Loucy (cell line): ENCODE measurements at regions not wholly inside any gene's neighbourhood (a gene's known extent, or its start where the extent isn't known, plus 50 kb on each side); places are given as distances from the start of the nearest gene placed in this dataset.

ENCODE experiments used
- H2AFZ ChIP-seq: fragments of 200-600 bp; sonication (generic); 2 replicates; pipeline ENCODE4 v1.6.0; 2016; ENCODE audit warnings: antibody characterized with exemption, mild to moderate bottlenecking, low read length, moderate library complexity
- H3F3A ChIP-seq: fragments of 200-600 bp; 2 replicates; pipeline ENCODE4 v1.6.0; 2016; ENCODE audit warnings: antibody characterized with exemption, low read depth, mild to moderate bottlenecking
- H3K27me3 ChIP-seq: fragments of 200-600 bp; sonication (generic); 2 replicates; pipeline ENCODE4 v1.6.1; 2014; ENCODE audit warnings: low read length, mild to moderate bottlenecking; ENCODE audit not compliant: insufficient read depth, poor library complexity, severe bottlenecking
- H3K36me3 ChIP-seq: fragments of 200-600 bp; sonication (generic); 2 replicates; pipeline ENCODE4 v1.6.1; 2016; ENCODE audit warnings: low read length; ENCODE audit not compliant: insufficient read depth
- H3K4me1 ChIP-seq: fragments of 200-600 bp; sonication (generic); 2 replicates; pipeline ENCODE4 v1.5.1; 2014; ENCODE audit warnings: low read length, mild to moderate bottlenecking; ENCODE audit not compliant: insufficient read depth, poor library complexity, severe bottlenecking
- H3K4me2 ChIP-seq: fragments of 200-600 bp; sonication (generic); 2 replicates; pipeline ENCODE4 v1.6.0; 2014; ENCODE audit warnings: antibody characterized with exemption, low read length, low read depth, mild to moderate bottlenecking; ENCODE audit not compliant: poor library complexity, severe bottlenecking
- H3K4me3 ChIP-seq: fragments of 200-600 bp; sonication (generic); 2 replicates; pipeline ENCODE4 v1.5.1; 2014; ENCODE audit warnings: low read length, mild to moderate bottlenecking, mixed read lengths; ENCODE audit not compliant: poor library complexity, severe bottlenecking
- H3K79me2 ChIP-seq: fragments of 200-600 bp; sonication (generic); 2 replicates; pipeline ENCODE4 v1.6.1; 2014; ENCODE audit warnings: low read length; ENCODE audit not compliant: insufficient read depth
- H3K9ac ChIP-seq: fragments of 200-600 bp; sonication (generic); 2 replicates; pipeline ENCODE4 v1.6.0; 2014; ENCODE audit warnings: mild to moderate bottlenecking, low read depth, low read length, moderate library complexity; ENCODE audit not compliant: poor library complexity, severe bottlenecking
- H3K9me2 ChIP-seq: fragments of 200-600 bp; sonication (generic); replicated peaks from 2 replicates; pipeline ENCODE4 v1.6.1; 2016; ENCODE audit warnings: low read depth, low read length, mixed read lengths
- H3K9me3 ChIP-seq: fragments of 200-600 bp; sonication (generic); 2 replicates; pipeline ENCODE4 v1.6.1; 2014; ENCODE audit warnings: mild to moderate bottlenecking, antibody characterized with exemption, low read length, low read depth; ENCODE audit not compliant: insufficient read depth
- H4K20me1 ChIP-seq: fragments of 200-600 bp; sonication (generic); 2 replicates; pipeline ENCODE4 v1.6.0; 2014; ENCODE audit warnings: antibody characterized with exemption, low read length, mild to moderate bottlenecking; ENCODE audit not compliant: insufficient read depth, poor library complexity, severe bottlenecking
- EZH2phosphoT487 ChIP-seq: fragments of 200-600 bp; IDR thresholded peaks from 2 replicates; pipeline ENCODE4 v1.6.1; 2018; ENCODE audit warnings: antibody characterized with exemption, mild to moderate bottlenecking, moderate library complexity, borderline replicate concordance
- TF ChIP-seq, protein P1 (sequence below): fragments of 200-600 bp; sonication (generic); conservative IDR thresholded peaks from 2 replicates; pipeline ENCODE4 v1.5.1; 2014; ENCODE audit warnings: mild to moderate bottlenecking, antibody characterized with exemption, low read length

GRCh38 chr20:59382157-59382725 lies 81.8 kb downstream of the EDN3 start:
- Histone ChIP-seq H2AFZ (no peak overlapping the region), H3K27me3 (no peaks in the 10 kb centered on the region), H3K9me2 (no peaks in the 10 kb centered on the region), H3K36me3 (no peaks in the 10 kb centered on the region), H3K4me1 (no peaks in the 10 kb centered on the region), H3K9ac (no peak overlapping the region), H4K20me1 (no peaks in the 10 kb centered on the region), H3K4me2 (no peak overlapping the region), H3F3A (no peaks in the 10 kb centered on the region), H3K9me3 (no peaks in the 10 kb centered on the region), H3K79me2 (no peaks in the 10 kb centered on the region), H3K4me3 (no peak overlapping the region)
- no peak for TF ChIP-seq EZH2phosphoT487
- TF ChIP-seq, protein P1, sequence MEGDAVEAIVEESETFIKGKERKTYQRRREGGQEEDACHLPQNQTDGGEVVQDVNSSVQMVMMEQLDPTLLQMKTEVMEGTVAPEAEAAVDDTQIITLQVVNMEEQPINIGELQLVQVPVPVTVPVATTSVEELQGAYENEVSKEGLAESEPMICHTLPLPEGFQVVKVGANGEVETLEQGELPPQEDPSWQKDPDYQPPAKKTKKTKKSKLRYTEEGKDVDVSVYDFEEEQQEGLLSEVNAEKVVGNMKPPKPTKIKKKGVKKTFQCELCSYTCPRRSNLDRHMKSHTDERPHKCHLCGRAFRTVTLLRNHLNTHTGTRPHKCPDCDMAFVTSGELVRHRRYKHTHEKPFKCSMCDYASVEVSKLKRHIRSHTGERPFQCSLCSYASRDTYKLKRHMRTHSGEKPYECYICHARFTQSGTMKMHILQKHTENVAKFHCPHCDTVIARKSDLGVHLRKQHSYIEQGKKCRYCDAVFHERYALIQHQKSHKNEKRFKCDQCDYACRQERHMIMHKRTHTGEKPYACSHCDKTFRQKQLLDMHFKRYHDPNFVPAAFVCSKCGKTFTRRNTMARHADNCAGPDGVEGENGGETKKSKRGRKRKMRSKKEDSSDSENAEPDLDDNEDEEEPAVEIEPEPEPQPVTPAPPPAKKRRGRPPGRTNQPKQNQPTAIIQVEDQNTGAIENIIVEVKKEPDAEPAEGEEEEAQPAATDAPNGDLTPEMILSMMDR, result no peak

DNA sequence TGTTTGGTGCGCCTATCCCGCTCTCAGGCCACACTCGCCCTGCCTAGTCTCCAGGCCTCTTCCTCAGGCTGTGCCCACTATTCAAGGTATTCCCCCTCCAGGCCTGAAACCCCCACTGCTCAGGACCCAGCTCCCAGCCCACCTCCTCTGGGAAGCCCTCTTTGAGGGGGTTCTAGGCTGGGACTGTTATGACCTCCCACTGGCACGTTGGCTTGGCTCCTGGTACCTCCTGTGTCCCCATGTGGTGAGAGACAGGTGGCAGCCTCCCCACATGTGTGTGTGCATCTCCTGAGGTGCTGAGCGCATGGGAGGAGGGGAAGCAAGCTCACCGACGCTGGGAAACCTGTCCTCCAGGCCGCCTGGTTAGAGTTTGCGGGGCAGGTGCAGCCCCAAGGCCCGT lies 82.5 kb downstream of the EDN3 start:
- Histone ChIP-seq H3K4me1 (no peaks in the 10 kb centered on the region), H4K20me1 (no peaks in the 10 kb centered on the region), H3K36me3 (no peaks in the 10 kb centered on the region), H3K4me2 (no peak overlapping the region), H3K9me2 (no peaks in the 10 kb centered on the region), H2AFZ (no peak overlapping the region), H3F3A (no peaks in the 10 kb centered on the region), H3K9ac (no peak overlapping the region), H3K4me3 (no peak overlapping the region), H3K79me2 (no peaks in the 10 kb centered on the region), H3K9me3 (no peaks in the 10 kb centered on the region), H3K27me3 (no peaks in the 10 kb centered on the region)
- TF ChIP-seq, protein P1, result no peak
- TF ChIP-seq EZH2phosphoT487, result no peak

DNA sequence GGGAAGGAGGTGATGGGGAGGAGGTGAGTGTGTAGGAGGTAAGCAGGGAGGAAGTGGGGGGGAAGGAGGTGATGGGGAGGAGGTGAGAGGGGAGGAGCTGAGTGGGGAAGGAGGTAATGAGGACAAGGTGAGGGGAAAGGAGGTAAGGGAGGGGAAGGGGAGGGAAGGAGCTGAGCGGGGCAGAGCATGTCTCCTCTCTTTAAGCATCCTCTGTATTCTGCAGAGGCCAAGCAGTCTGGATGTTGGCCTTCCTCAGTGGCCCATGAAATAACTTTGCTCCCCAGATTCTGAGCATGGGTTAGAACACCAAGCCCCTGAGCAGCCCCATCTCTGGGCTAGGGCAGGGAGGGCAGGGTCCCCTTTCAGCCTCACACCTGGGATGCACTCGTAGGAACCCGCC lies 84.6 kb downstream of the EDN3 start:
- no peaks in the 10 kb centered on the region for H3K27me3 ChIP-seq
- no peak overlapping the region for H2AFZ ChIP-seq
- no peak overlapping the region for H3K4me3 ChIP-seq
- no peaks in the 10 kb centered on the region for H3K9me2 ChIP-seq
- no peaks in the 10 kb centered on the region for H3K9me3 ChIP-seq
- peak overlapping the region; percentile 2 for H3K4me2 ChIP-seq
- H3F3A ChIP-seq, result no peaks in the 10 kb centered on the region
- no peaks in the 10 kb centered on the region for H3K4me1 ChIP-seq
- no peaks in the 10 kb centered on the region for H3K79me2 ChIP-seq
- no peak overlapping the region for H3K9ac ChIP-seq
- no peaks in the 10 kb centered on the region for H3K36me3 ChIP-seq
- no peaks in the 10 kb centered on the region for H4K20me1 ChIP-seq
- TF ChIP-seq, protein P1, result no peak
- no peak for TF ChIP-seq EZH2phosphoT487
